Neuron (in vitro differentiated cells): ENCODE measurements at regions not wholly inside any gene's neighbourhood (a gene's known extent, or its start where the extent isn't known, plus 50 kb on each side); places are given as distances from the start of the nearest gene placed in this dataset.
"Not testable (repeated sequence)": the region's sequence is repeated elsewhere in the genome, so short reads cannot be mapped to it uniquely, and the experiment has no call there.

ENCODE experiments used
- H2AFZ ChIP-seq: one replicate; pipeline ENCODE4 v1.6.1; 2013; ENCODE audit warnings: low read depth, mild to moderate bottlenecking, inconsistent platforms, low read length, moderate library complexity
- H3K27me3 ChIP-seq: one replicate; pipeline ENCODE4 v1.6.1; 2013; ENCODE audit warnings: low read length; ENCODE audit not compliant: insufficient read depth
- H3K36me3 ChIP-seq: one replicate; pipeline ENCODE4 v1.6.1; 2013; ENCODE audit warnings: low read length; ENCODE audit not compliant: insufficient read depth
- H3K4me1 ChIP-seq: one replicate; pipeline ENCODE4 v1.6.1; 2013; ENCODE audit warnings: low read length; ENCODE audit not compliant: insufficient read depth
- H3K4me3 ChIP-seq: 2 replicates; pipeline ENCODE4 v1.5.1; 2013; ENCODE audit warnings: mild to moderate bottlenecking, low read length, moderate library complexity
- H3K9me3 ChIP-seq: one replicate; pipeline ENCODE4 v1.6.1; 2013; ENCODE audit warnings: low read length

DNA sequence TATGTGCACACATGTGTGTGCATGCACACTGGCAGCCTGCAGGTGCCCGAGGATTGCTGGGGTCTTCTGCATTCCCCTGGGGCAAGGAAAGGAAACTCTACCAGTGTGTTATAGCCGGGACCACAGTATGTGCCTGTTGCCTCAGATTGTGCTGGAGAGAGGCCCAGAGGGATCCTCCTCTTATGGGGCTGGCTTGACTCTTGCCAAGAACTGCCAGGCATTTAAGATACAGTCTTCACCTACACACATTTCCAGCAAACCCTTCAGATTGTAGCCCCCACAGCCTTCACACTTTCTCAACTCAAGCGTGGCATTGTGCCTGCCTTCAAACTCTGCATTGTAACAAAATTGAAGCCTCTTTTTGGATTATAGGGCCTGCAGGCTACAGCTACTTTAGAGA, 176.7 kb upstream of the DYRK2 start:
- no peaks in the 10 kb centered on the region for H3K9me3 ChIP-seq
- no peaks in the 10 kb centered on the region for H3K27me3 ChIP-seq
- H2AFZ ChIP-seq = no peak overlapping the region
- H3K4me1 ChIP-seq = no peaks in the 10 kb centered on the region
- H3K36me3 ChIP-seq = no peaks in the 10 kb centered on the region
- no peak overlapping the region for H3K4me3 ChIP-seq

GRCh38 chr12:67472539-67472938, 176.0 kb upstream of the DYRK2 start:
- Histone ChIP-seq H3K9me3 (no peaks in the 10 kb centered on the region), H3K27me3 (no peaks in the 10 kb centered on the region), H3K36me3 (no peaks in the 10 kb centered on the region), H3K4me1 (no peaks in the 10 kb centered on the region), H3K4me3 (no peak overlapping the region), H2AFZ (no peak overlapping the region)

GRCh38 chr12:67474934-67475620, 173.5 kb upstream of the DYRK2 start:
- Histone ChIP-seq H3K27me3 (no peaks in the 10 kb centered on the region), H3K4me3 (no peak overlapping the region), H2AFZ (no peak overlapping the region), H3K4me1 (no peaks in the 10 kb centered on the region), H3K9me3 (no peaks in the 10 kb centered on the region), H3K36me3 (no peaks in the 10 kb centered on the region)

GRCh38 chr12:67475725-67476124, 172.8 kb upstream of the DYRK2 start:
- Histone ChIP-seq H3K36me3 (no peaks in the 10 kb centered on the region), H3K4me1 (no peaks in the 10 kb centered on the region), H3K9me3 (no peaks in the 10 kb centered on the region), H2AFZ (no peak overlapping the region), H3K4me3 (no peak overlapping the region), H3K27me3 (no peaks in the 10 kb centered on the region)

DNA sequence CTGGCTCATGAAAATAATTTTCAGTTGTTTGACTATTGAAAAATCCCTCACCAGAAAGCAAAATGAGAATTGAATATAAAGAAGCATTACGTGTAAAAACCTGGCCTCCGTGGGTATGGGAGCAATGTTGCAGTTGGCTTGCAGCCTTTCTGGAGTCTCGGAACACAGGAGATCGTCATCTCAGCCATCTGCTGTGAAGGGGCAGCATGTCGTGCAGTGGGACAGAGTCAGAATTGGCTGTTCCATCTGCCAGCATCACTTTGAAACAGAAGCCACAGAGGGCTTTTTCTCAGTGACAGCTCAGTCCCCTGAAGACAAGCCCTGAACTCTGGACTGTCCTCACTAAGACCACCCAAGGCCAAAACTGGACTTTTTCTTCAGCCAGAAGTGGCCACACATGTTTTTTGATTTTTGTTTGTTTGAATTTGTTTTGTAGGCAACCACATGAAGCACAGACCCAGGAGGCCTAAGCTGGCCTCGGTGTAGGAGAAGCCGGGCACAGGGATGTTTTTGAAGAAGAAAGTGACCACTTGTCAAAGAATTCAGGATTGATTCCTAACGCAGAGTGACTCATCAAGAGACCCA, 170.8 kb upstream of the DYRK2 start:
- peaks cover 2% of the 10 kb centered on the region for H3K4me1 ChIP-seq
- no peaks in the 10 kb centered on the region for H3K27me3 ChIP-seq
- no peaks in the 10 kb centered on the region for H3K9me3 ChIP-seq
- no peak overlapping the region for H2AFZ ChIP-seq
- H3K4me3 ChIP-seq = no peak overlapping the region
- H3K36me3 ChIP-seq = no peaks in the 10 kb centered on the region

- Histone ChIP-seq H2AFZ (peak overlapping the region; percentile 24), H3K27me3 (no peaks in the 10 kb centered on the region), H3K36me3 (no peaks in the 10 kb centered on the region), H3K9me3 (no peaks in the 10 kb centered on the region), H3K4me1 (peaks cover 14% of the 10 kb centered on the region), H3K4me3 (no peak overlapping the region)
These were observed 165.5 kb upstream of the DYRK2 start for GRCh38 chr12:67482751-67483661.

DNA sequence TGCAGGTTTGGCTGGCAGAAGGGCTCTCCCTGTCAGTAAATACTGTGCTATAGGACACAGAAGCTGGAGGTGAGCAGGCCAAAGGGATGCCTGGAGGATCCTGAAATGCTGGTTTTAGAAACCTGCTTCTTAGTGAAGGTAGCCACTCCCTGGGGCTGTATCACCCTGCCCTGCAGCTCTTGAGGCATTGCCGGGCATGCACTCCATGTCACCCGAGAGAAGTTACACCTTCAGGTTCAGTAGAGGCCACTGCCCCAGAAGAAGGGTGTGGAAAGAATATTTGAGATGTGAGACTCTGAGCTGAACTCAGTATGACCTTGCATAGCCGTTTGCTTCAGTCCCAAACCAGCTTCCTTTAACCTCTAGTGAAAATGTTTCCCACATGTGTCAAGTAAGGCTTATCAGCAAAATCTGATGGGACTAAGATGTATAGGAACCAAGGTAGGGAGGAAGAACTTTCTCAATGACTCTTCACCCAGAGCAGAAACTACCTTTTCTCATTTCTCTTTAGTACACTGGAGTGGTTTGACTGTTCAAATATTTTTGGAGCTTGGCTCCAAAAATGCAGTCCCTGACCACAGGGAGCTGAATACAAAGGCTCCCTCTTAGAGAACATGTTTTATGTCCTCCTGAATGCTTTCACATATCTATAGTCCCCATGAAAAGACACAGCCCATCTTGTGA, 164.5 kb upstream of the DYRK2 start:
- no peaks in the 10 kb centered on the region for H3K36me3 ChIP-seq
- H3K4me1 ChIP-seq = peaks cover 14% of the 10 kb centered on the region
- H3K27me3 ChIP-seq = no peaks in the 10 kb centered on the region
- H3K4me3 ChIP-seq = no peak overlapping the region
- peaks cover 4% of the 10 kb centered on the region for H3K9me3 ChIP-seq
- H2AFZ ChIP-seq = peak overlapping the region; percentile 24

- no peaks in the 10 kb centered on the region for H3K36me3 ChIP-seq
- H3K4me1 ChIP-seq = peaks cover 14% of the 10 kb centered on the region
- no peak overlapping the region for H2AFZ ChIP-seq
- H3K9me3 ChIP-seq = peaks cover 4% of the 10 kb centered on the region
- H3K27me3 ChIP-seq = no peaks in the 10 kb centered on the region
- no peak overlapping the region for H3K4me3 ChIP-seq
These were observed 163.6 kb upstream of the DYRK2 start for GRCh38 chr12:67484791-67485480.

- H2AFZ ChIP-seq = no peak overlapping the region
- no peaks in the 10 kb centered on the region for H3K36me3 ChIP-seq
- H3K4me3 ChIP-seq = no peak overlapping the region
- peaks cover 6% of the 10 kb centered on the region for H3K9me3 ChIP-seq
- no peaks in the 10 kb centered on the region for H3K27me3 ChIP-seq
- peaks cover 14% of the 10 kb centered on the region for H3K4me1 ChIP-seq
These were observed 161.9 kb upstream of the DYRK2 start for GRCh38 chr12:67486671-67487070.

GRCh38 chr12:67488349-67488748, 160.2 kb upstream of the DYRK2 start:
- H3K36me3 ChIP-seq, H3K27me3 ChIP-seq, H3K9me3 ChIP-seq, H3K4me3 ChIP-seq, H2AFZ ChIP-seq, H3K4me1 ChIP-seq: not testable (repeated sequence)

GRCh38 chr12:67489007-67489406, 159.5 kb upstream of the DYRK2 start:
- no peaks in the 10 kb centered on the region for H3K27me3 ChIP-seq
- no peaks in the 10 kb centered on the region for H3K36me3 ChIP-seq
- H3K4me1 ChIP-seq = no peaks in the 10 kb centered on the region
- no peak overlapping the region for H2AFZ ChIP-seq
- no peak overlapping the region for H3K4me3 ChIP-seq
- H3K9me3 ChIP-seq = peaks cover 7% of the 10 kb centered on the region

GRCh38 chr12:67496581-67496980, 152.0 kb upstream of the DYRK2 start:
- H3K36me3 ChIP-seq = no peaks in the 10 kb centered on the region
- H3K4me1 ChIP-seq = no peaks in the 10 kb centered on the region
- H3K27me3 ChIP-seq = no peaks in the 10 kb centered on the region
- peaks cover 1% of the 10 kb centered on the region for H3K9me3 ChIP-seq
- H3K4me3 ChIP-seq = no peak overlapping the region
- H2AFZ ChIP-seq = no peak overlapping the region
